Astrocyte (in vitro differentiated cells and primary cell): ENCODE measurements at regions not wholly inside any gene's neighbourhood (a gene's known extent, or its start where the extent isn't known, plus 50 kb on each side); places are given as distances from the start of the nearest gene placed in this dataset.
"Not testable (repeated sequence)": the region's sequence is repeated elsewhere in the genome, so short reads cannot be mapped to it uniquely, and the experiment has no call there.

Source experiments
- DNase-seq: peaks from one replicate; pipeline ENCODE4 v3.0.0-alpha.2; 2010; ENCODE audit warnings: low read depth
- FAIRE-seq: peaks from 2 replicates; lab custom pipeline; 2011; peaks lifted over from hg19 to GRCh38; lab: Jason Lieb, UNC
- H2AFZ ChIP-seq: 2 replicates; pipeline ENCODE4 v1.6.0; 2012; ENCODE audit warnings: low read depth, low read length, inconsistent platforms
- H3K27ac ChIP-seq: 2 replicates; pipeline ENCODE4 v1.5.1; 2011; ENCODE audit warnings: low read depth, low read length, inconsistent platforms
- H3K27me3 ChIP-seq: 2 replicates; pipeline ENCODE4 v1.6.0; 2011; ENCODE audit warnings: low read length, inconsistent platforms; ENCODE audit not compliant: insufficient read depth
- H3K36me3 ChIP-seq: 2 replicates; pipeline ENCODE4 v1.5.1; 2011; ENCODE audit warnings: low read length, inconsistent platforms; ENCODE audit not compliant: insufficient read depth
- H3K4me1 ChIP-seq: 2 replicates; pipeline ENCODE4 v1.5.1; 2011; ENCODE audit warnings: low read length, inconsistent platforms; ENCODE audit not compliant: insufficient read depth
- H3K4me2 ChIP-seq: 2 replicates; pipeline ENCODE4 v1.6.0; 2012; ENCODE audit warnings: low read length, inconsistent platforms
- H3K4me3 ChIP-seq: 2 replicates; pipeline ENCODE4 v1.5.1; 2011; ENCODE audit warnings: low read depth, mild to moderate bottlenecking, low read length, inconsistent platforms; ENCODE audit not compliant: insufficient read depth
- H3K79me2 ChIP-seq: 2 replicates; pipeline ENCODE4 v1.6.0; 2012; ENCODE audit warnings: mild to moderate bottlenecking, low read length, inconsistent platforms; ENCODE audit not compliant: insufficient read depth
- H3K9ac ChIP-seq: 2 replicates; pipeline ENCODE4 v1.6.0; 2012; ENCODE audit warnings: mild to moderate bottlenecking, low read length, inconsistent platforms
- H3K9me3 ChIP-seq: 2 replicates; pipeline ENCODE4 v1.5.1; 2012; ENCODE audit warnings: low read depth, mild to moderate bottlenecking, low read length, inconsistent platforms; ENCODE audit not compliant: insufficient read depth
- H4K20me1 ChIP-seq: 2 replicates; pipeline ENCODE4 v1.6.0; 2012; ENCODE audit warnings: low read length, inconsistent platforms; ENCODE audit not compliant: insufficient read depth
- H3K27ac Mint-ChIP-seq: one replicate; pipeline ENCODE4 v1.8.0; 2021; ENCODE audit warnings: mild to moderate bottlenecking, mixed read lengths; ENCODE audit not compliant: unreplicated experiment
- H3K27me3 Mint-ChIP-seq: one replicate; pipeline ENCODE4 v1.8.0; 2021; ENCODE audit warnings: low read depth, mixed read lengths; ENCODE audit not compliant: unreplicated experiment
- H3K36me3 Mint-ChIP-seq: one replicate; pipeline ENCODE4 v1.8.0; 2021; ENCODE audit warnings: low read depth, mixed read lengths; ENCODE audit not compliant: unreplicated experiment
- H3K4me1 Mint-ChIP-seq: one replicate; pipeline ENCODE4 v1.8.0; 2021; ENCODE audit warnings: low read depth, mixed read lengths; ENCODE audit not compliant: unreplicated experiment
- H3K4me3 Mint-ChIP-seq: one replicate; pipeline ENCODE4 v1.8.0; 2021; ENCODE audit warnings: mild to moderate bottlenecking, moderate library complexity, mixed read lengths; ENCODE audit not compliant: unreplicated experiment
- H3K9me3 Mint-ChIP-seq: one replicate; pipeline ENCODE4 v1.8.0; 2021; ENCODE audit warnings: mild to moderate bottlenecking, mixed read lengths; ENCODE audit not compliant: unreplicated experiment

- not testable (repeated sequence) for H3K27ac Mint-ChIP-seq, H3K4me1 Mint-ChIP-seq, H3K27ac ChIP-seq, H3K79me2 ChIP-seq, DNase-seq, H3K27me3 Mint-ChIP-seq, FAIRE-seq, H3K27me3 ChIP-seq, H3K4me3 ChIP-seq, H3K4me1 ChIP-seq, H4K20me1 ChIP-seq, H3K9me3 Mint-ChIP-seq, H3K4me2 ChIP-seq, H3K9ac ChIP-seq, H3K36me3 Mint-ChIP-seq, H3K9me3 ChIP-seq, H3K36me3 ChIP-seq, H3K4me3 Mint-ChIP-seq, H2AFZ ChIP-seq
Observed at GRCh38 chr9:66601472-66601871, 299.1 kb upstream of the ZNF658 start.

GRCh38 chr9:66631521-66632046 is 268.9 kb upstream of the ZNF658 start:
- not testable (repeated sequence) for H3K4me3 Mint-ChIP-seq, FAIRE-seq

GRCh38 chr9:66647675-66648074 is 252.8 kb upstream of the ZNF658 start:
- H3K27me3 ChIP-seq, H3K9me3 ChIP-seq, H3K9me3 Mint-ChIP-seq, H3K4me1 ChIP-seq, H3K36me3 ChIP-seq, H3K4me3 ChIP-seq, H3K36me3 Mint-ChIP-seq, H3K4me2 ChIP-seq, DNase-seq, H4K20me1 ChIP-seq, H3K4me3 Mint-ChIP-seq, FAIRE-seq, H3K27ac ChIP-seq, H3K27ac Mint-ChIP-seq, H2AFZ ChIP-seq, H3K27me3 Mint-ChIP-seq, H3K79me2 ChIP-seq, H3K4me1 Mint-ChIP-seq, H3K9ac ChIP-seq: not testable (repeated sequence)

More at GRCh38 chr9:66631521-66632046, 268.9 kb upstream of the ZNF658 start:
- not testable (repeated sequence) for H3K4me3 ChIP-seq, H3K27ac Mint-ChIP-seq, H3K27me3 Mint-ChIP-seq, H3K36me3 ChIP-seq, H3K27me3 ChIP-seq, H2AFZ ChIP-seq, H3K4me2 ChIP-seq, H3K79me2 ChIP-seq, H3K27ac ChIP-seq, H4K20me1 ChIP-seq, DNase-seq, H3K4me1 ChIP-seq, H3K4me1 Mint-ChIP-seq, H3K9me3 Mint-ChIP-seq, H3K9me3 ChIP-seq, H3K36me3 Mint-ChIP-seq, H3K9ac ChIP-seq

- H2AFZ ChIP-seq, H3K27ac ChIP-seq, H3K27me3 ChIP-seq, H3K27ac Mint-ChIP-seq, H3K9ac ChIP-seq, H3K4me1 ChIP-seq, H3K4me3 ChIP-seq, H3K36me3 Mint-ChIP-seq, H3K4me3 Mint-ChIP-seq, H3K9me3 ChIP-seq, H3K27me3 Mint-ChIP-seq, H3K4me2 ChIP-seq, H3K9me3 Mint-ChIP-seq, H3K79me2 ChIP-seq, H3K36me3 ChIP-seq, DNase-seq, H3K4me1 Mint-ChIP-seq, FAIRE-seq, H4K20me1 ChIP-seq: not testable (repeated sequence)
Observed at GRCh38 chr9:66690242-66690641, 210.3 kb upstream of the ZNF658 start.

GRCh38 chr9:66695561-66696240 is 204.8 kb upstream of the ZNF658 start:
- H3K79me2 ChIP-seq, H3K27me3 ChIP-seq, H4K20me1 ChIP-seq, H3K4me1 Mint-ChIP-seq, H3K9me3 Mint-ChIP-seq, H3K9ac ChIP-seq, H2AFZ ChIP-seq, H3K36me3 ChIP-seq, H3K4me2 ChIP-seq, H3K27me3 Mint-ChIP-seq, H3K4me3 Mint-ChIP-seq, DNase-seq, H3K4me1 ChIP-seq, H3K4me3 ChIP-seq, H3K27ac Mint-ChIP-seq, H3K36me3 Mint-ChIP-seq, FAIRE-seq, H3K27ac ChIP-seq, H3K9me3 ChIP-seq: not testable (repeated sequence)

- not testable (repeated sequence) for H3K9me3 ChIP-seq, H3K27me3 ChIP-seq, H3K79me2 ChIP-seq, H3K27ac ChIP-seq, DNase-seq, H3K36me3 ChIP-seq, H3K4me2 ChIP-seq, H2AFZ ChIP-seq, H3K27me3 Mint-ChIP-seq, H3K9ac ChIP-seq, H3K36me3 Mint-ChIP-seq, FAIRE-seq, H3K4me1 ChIP-seq, H3K4me3 Mint-ChIP-seq, H3K27ac Mint-ChIP-seq, H3K9me3 Mint-ChIP-seq, H3K4me3 ChIP-seq, H3K4me1 Mint-ChIP-seq, H4K20me1 ChIP-seq
Observed at GRCh38 chr9:66697343-66698065, 203.0 kb upstream of the ZNF658 start.
